H1 (cell line): ENCODE measurements at regions not wholly inside any gene's neighbourhood (a gene's known extent, or its start where the extent isn't known, plus 50 kb on each side); places are given as distances from the start of the nearest gene placed in this dataset.

Source experiments
- CTCF ChIA-PET: fragments of 300-600 bp; sonication (Branson Sonifier 250); formaldehyde crosslinking; loops from one replicate; lab custom pipeline; 2021; ENCODE audit not compliant: partially characterized antibody; lab: Charles Lee
- POLR2A ChIA-PET: fragments of 300-600 bp; sonication (Branson Sonifier 250); formaldehyde crosslinking; loops from one replicate; lab custom pipeline; 2021; ENCODE audit warnings: inconsistent platforms; ENCODE audit not compliant: partially characterized antibody; lab: Charles Lee
- DNase-seq, 2 experiments: peaks; one replicate each; pipeline versions ENCODE4 v3.0.0 to v3.0.0-alpha.2; 2010 to 2022; ENCODE audit warnings: low spot score in 2 of 2, low read depth in 1 of 2, mixed read lengths in 1 of 2
- FAIRE-seq: peaks from 2 replicates; lab custom pipeline; 2011; peaks lifted over from hg19 to GRCh38; lab: Jason Lieb, UNC
- H2AFZ ChIP-seq: 2 replicates; pipeline ENCODE4 v1.8.1; 2012; ENCODE audit warnings: low read length, inconsistent platforms
- H2AK5ac ChIP-seq: 2 replicates; pipeline ENCODE4 v1.6.1; 2013; ENCODE audit warnings: low read depth, low read length
- H2BK120ac ChIP-seq: replicated peaks from 2 replicates; pipeline ENCODE3; 2013; ENCODE audit warnings: low read depth, low read length, inconsistent platforms
- H2BK12ac ChIP-seq: 2 replicates; pipeline ENCODE4 v1.6.1; 2013; ENCODE audit warnings: low read depth, low read length
- H2BK15ac ChIP-seq: 2 replicates; pipeline ENCODE4 v1.6.1; 2013; ENCODE audit warnings: low read length
- H2BK20ac ChIP-seq: 2 replicates; pipeline ENCODE4 v1.6.1; 2013; ENCODE audit warnings: low read length
- H2BK5ac ChIP-seq: 2 replicates; pipeline ENCODE4 v1.6.1; 2013; ENCODE audit warnings: low read depth, low read length
- H3K14ac ChIP-seq: 2 replicates; pipeline ENCODE4 v1.6.1; 2013; ENCODE audit warnings: inconsistent platforms; ENCODE audit not compliant: insufficient read length
- H3K18ac ChIP-seq: 2 replicates; pipeline ENCODE4 v1.6.1; 2013; ENCODE audit warnings: low read length; ENCODE audit errors: extremely low read depth
- H3K23ac ChIP-seq: 2 replicates; pipeline ENCODE4 v1.6.1; 2013; ENCODE audit warnings: inconsistent platforms; ENCODE audit not compliant: insufficient read length
- H3K23me2 ChIP-seq: 2 replicates; pipeline ENCODE4 v1.6.1; 2013; ENCODE audit warnings: low read depth, low read length
- H3K27ac ChIP-seq: 2 replicates; pipeline ENCODE4 v1.6.1; 2011; ENCODE audit warnings: low read depth, low read length, inconsistent platforms
- H3K27me3 ChIP-seq, 4 experiments: replicated peaks in 1 of 4; 1 replicate in 1 of 4; 2 replicates in 3 of 4; pipeline versions ENCODE4 v1.6.1 to v1.8.1; 2011 to 2013; ENCODE audit warnings: low read length in 3 of 4, mild to moderate bottlenecking in 3 of 4, inconsistent platforms in 2 of 4, mixed read lengths in 2 of 4, moderate library complexity in 1 of 4; ENCODE audit not compliant: control insufficient read depth in 3 of 4, insufficient read depth in 3 of 4; ENCODE audit errors: extremely low read depth in 1 of 4
- H3K36me3 ChIP-seq, 4 experiments: 2 replicates each; pipeline versions ENCODE4 v1.6.1 to v1.8.1; 2011 to 2013; ENCODE audit warnings: mild to moderate bottlenecking in 4 of 4, low read length in 3 of 4, moderate library complexity in 2 of 4, control low read depth in 1 of 4, inconsistent platforms in 1 of 4; ENCODE audit not compliant: insufficient read depth in 4 of 4, control insufficient read depth in 2 of 4
- H3K4ac ChIP-seq: replicated peaks from 2 replicates; pipeline ENCODE3; 2013; ENCODE audit warnings: low read length, low read depth, mixed read lengths, inconsistent platforms; ENCODE audit not compliant: insufficient read length
- H3K4me1 ChIP-seq, 4 experiments: replicated peaks in 1 of 4; 1 replicate in 1 of 4; 2 replicates in 3 of 4; pipeline versions ENCODE4 v1.6.1 to v1.8.1; 2011 to 2013; ENCODE audit warnings: low read length in 3 of 4, inconsistent platforms in 2 of 4, mixed read lengths in 1 of 4; ENCODE audit not compliant: insufficient read depth in 4 of 4, control insufficient read depth in 3 of 4
- H3K4me2 ChIP-seq, 2 experiments: 2 replicates each; pipeline versions ENCODE4 v1.6.1 to v1.8.1; 2011 to 2013; ENCODE audit warnings: low read depth in 2 of 2, low read length in 2 of 2, control low read depth in 1 of 2, inconsistent platforms in 1 of 2, mild to moderate bottlenecking in 1 of 2; ENCODE audit not compliant: insufficient read depth in 1 of 2
- H3K4me3 ChIP-seq, 4 experiments: fragments of 200-600, 300-600 bp in 1 of 4; sonication (generic), shearing (Covaris generic), sonication (Bioruptor Twin) in 1 of 4; 2 replicates each; pipeline versions ENCODE4 v1.5.1 to v1.8.1; 2011 to 2016; ENCODE audit warnings: low read length in 4 of 4, low read depth in 3 of 4, control low read depth in 2 of 4, inconsistent platforms in 2 of 4, mild to moderate bottlenecking in 2 of 4, mixed read lengths in 1 of 4, moderate library complexity in 1 of 4; ENCODE audit not compliant: insufficient read depth in 2 of 4; ENCODE audit errors: extremely low read depth in 1 of 4
- H3K56ac ChIP-seq: replicated peaks from 2 replicates; pipeline ENCODE3; 2013; ENCODE audit warnings: low read depth, mild to moderate bottlenecking, mixed read lengths, low read length, inconsistent platforms; ENCODE audit not compliant: insufficient read length
- H3K79me1 ChIP-seq: 2 replicates; pipeline ENCODE4 v1.6.1; 2013; ENCODE audit warnings: low read depth, low read length, control low read depth
- H3K79me2 ChIP-seq, 2 experiments: 2 replicates each; pipeline versions ENCODE4 v1.6.1 to v1.8.1; 2012 to 2013; ENCODE audit warnings: low read length in 2 of 2, mild to moderate bottlenecking in 2 of 2, inconsistent platforms in 1 of 2; ENCODE audit not compliant: insufficient read depth in 2 of 2, control insufficient read depth in 1 of 2
- H3K9ac ChIP-seq, 4 experiments: replicated peaks in 1 of 4; 1 replicate in 1 of 4; 2 replicates in 3 of 4; pipeline versions ENCODE4 v1.6.1 to v1.8.1; 2011 to 2013; ENCODE audit warnings: low read depth in 3 of 4, low read length in 3 of 4, control low read depth in 2 of 4, mild to moderate bottlenecking in 2 of 4, moderate library complexity in 2 of 4, inconsistent platforms in 1 of 4; ENCODE audit errors: extremely low read depth in 1 of 4
- H3K9me3 ChIP-seq, 2 experiments: 2 replicates each; pipeline versions ENCODE4 v1.6.1 to v1.8.1; 2012 to 2013; ENCODE audit warnings: mild to moderate bottlenecking in 2 of 2, moderate library complexity in 2 of 2, control low read depth in 1 of 2, inconsistent platforms in 1 of 2, low read depth in 1 of 2, low read length in 1 of 2, mixed read lengths in 1 of 2; ENCODE audit not compliant: insufficient read depth in 2 of 2
- H4K20me1 ChIP-seq, 2 experiments: replicated peaks in 1 of 2; 2 replicates each; pipeline versions ENCODE3 to v1.8.1; 2011 to 2013; ENCODE audit warnings: inconsistent platforms in 2 of 2, low read length in 2 of 2, mild to moderate bottlenecking in 1 of 2; ENCODE audit not compliant: insufficient read depth in 2 of 2, control insufficient read depth in 1 of 2
- H4K5ac ChIP-seq: 2 replicates; pipeline ENCODE4 v1.6.1; 2013; ENCODE audit warnings: low read length, low read depth, mixed read lengths, inconsistent platforms; ENCODE audit not compliant: insufficient read length
- H4K8ac ChIP-seq: 2 replicates; pipeline ENCODE4 v1.8.0; 2013; ENCODE audit warnings: mild to moderate bottlenecking, moderate library complexity, low read length, inconsistent platforms; ENCODE audit not compliant: insufficient read depth; ENCODE audit errors: extremely low read depth
- H4K91ac ChIP-seq: replicated peaks from 2 replicates; pipeline ENCODE3; 2013; ENCODE audit warnings: low read length, mixed read lengths, inconsistent platforms; ENCODE audit not compliant: insufficient read length
- BACH1 ChIP-seq: IDR thresholded peaks from 2 replicates; pipeline ENCODE4 v1.6.1; 2012; ENCODE audit warnings: low read length, improper control_type of control experiment
- BCL11A ChIP-seq, 2 experiments: IDR thresholded peaks; one replicate each; pipeline ENCODE4 v1.6.1; 2011; ENCODE audit warnings: low read depth in 2 of 2, low read length in 2 of 2, mild to moderate bottlenecking in 2 of 2
- CEBPB ChIP-seq: IDR thresholded peaks from 2 replicates; pipeline ENCODE4 v1.6.1; 2012; ENCODE audit warnings: low read depth, low read length
- EP300 ChIP-seq, 2 experiments: IDR thresholded peaks; 1 replicate in 1 of 2; 2 replicates in 1 of 2; pipeline ENCODE4 v1.6.1; 2011 to 2012; ENCODE audit warnings: low read depth in 2 of 2, low read length in 2 of 2, mild to moderate bottlenecking in 2 of 2, borderline replicate concordance in 1 of 2, inconsistent platforms in 1 of 2, moderate library complexity in 1 of 2
- EZH2 ChIP-seq: fragments of 200-600 bp; sonication (generic); IDR thresholded peaks from 2 replicates; pipeline ENCODE4 v1.7.1; 2012; ENCODE audit warnings: low read depth, mild to moderate bottlenecking, moderate library complexity, low read length, inconsistent platforms; ENCODE audit not compliant: severe bottlenecking
- JUN ChIP-seq: IDR thresholded peaks from 2 replicates; pipeline ENCODE4 v1.6.1; 2011; ENCODE audit warnings: low read depth, mild to moderate bottlenecking, improper control_type of control experiment, low read length
- MAFK ChIP-seq: IDR thresholded peaks from 2 replicates; pipeline ENCODE4 v1.6.1; 2012; ENCODE audit warnings: low read depth, mild to moderate bottlenecking, improper control_type of control experiment, low read length
- NANOG ChIP-seq: IDR thresholded peaks from 2 replicates; pipeline ENCODE4 v1.6.1; 2011; ENCODE audit warnings: low read length, low read depth, mild to moderate bottlenecking, inconsistent platforms; ENCODE audit not compliant: insufficient read depth, poor library complexity, severe bottlenecking
- RNF2 ChIP-seq: fragments of 200-900, 300-1000 bp; sonication (generic); IDR thresholded peaks from 2 replicates; pipeline ENCODE4 v1.7.1; 2016; ENCODE audit warnings: borderline replicate concordance, low read depth, mild to moderate bottlenecking, antibody characterized with exemption, low read length; ENCODE audit not compliant: poor library complexity, severe bottlenecking; ENCODE audit errors: missing control alignments
- SP1 ChIP-seq: IDR thresholded peaks from 2 replicates; pipeline ENCODE4 v1.6.1; 2011; ENCODE audit warnings: low read depth, low read length
- TAF7 ChIP-seq: optimal IDR thresholded peaks from 2 replicates; pipeline ENCODE3; 2011; ENCODE audit warnings: low read depth, mild to moderate bottlenecking, inconsistent platforms, low read length, moderate library complexity, borderline replicate concordance
- ZNF274 ChIP-seq: IDR thresholded peaks from 2 replicates; pipeline ENCODE4 v1.7.0; 2012; ENCODE audit warnings: low read length, borderline replicate concordance; ENCODE audit errors: extremely low read depth
- WGBS, 2 experiments: shearing (Covaris generic) in 1 of 2; methylation state at CpG; one replicate each; pipeline versions ENCODE4 v1.1.6 to v1.1.7; 2013 to 2015; ENCODE audit warnings: low lambda C conversion rate in 2 of 2, mixed read lengths in 2 of 2, inconsistent platforms in 1 of 2, low coverage in 1 of 2, missing lambda C conversion rate in 1 of 2; ENCODE audit not compliant: insufficient replicate concordance in 2 of 2, insufficient coverage in 1 of 2, insufficient read length in 1 of 2; ENCODE audit errors: extremely low coverage in 1 of 2, missing lambda C conversion rate in 1 of 2; 5-methylcytosine and 5-hydroxymethylcytosine counted together
- TF ChIP-seq, protein P1 (sequence below): IDR thresholded peaks from 2 replicates; pipeline ENCODE4 v1.6.1; 2012; ENCODE audit warnings: low read length, inconsistent platforms

DNA sequence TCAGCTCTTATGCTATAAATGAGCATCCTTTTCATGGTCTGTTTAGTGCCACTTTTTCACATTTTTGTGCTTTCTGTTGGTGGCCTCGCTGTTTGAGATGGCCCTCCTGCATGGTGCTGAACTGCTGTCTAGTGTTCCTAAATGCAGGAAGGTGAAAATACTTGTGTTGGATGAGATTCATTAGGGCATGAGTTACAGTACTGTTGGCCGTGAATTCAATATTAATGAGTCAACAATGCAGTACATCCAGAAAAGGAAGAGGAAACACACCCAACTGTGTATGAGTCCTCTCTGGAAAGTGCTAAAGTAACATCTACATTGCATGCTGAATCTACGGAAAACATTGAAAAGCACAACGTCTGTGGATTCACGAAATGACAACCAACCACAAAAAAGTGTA, 124.0 kb downstream of the HERPUD2 start:
- Histone ChIP-seq H3K4me3 (no peak overlapping the region), H2BK15ac (no peak overlapping the region), H3K27me3 (no peaks in the 10 kb centered on the region), H3K18ac (no peak overlapping the region), H3K9ac (no peak overlapping the region; a peak in 1 of 7 replicates), H3K4me1 (no peaks in the 10 kb centered on the region), H2AFZ (no peak overlapping the region), H2BK20ac (no peak overlapping the region), H3K14ac (no peak overlapping the region), H4K20me1 (no peaks in the 10 kb centered on the region), H2AK5ac (no peak overlapping the region), H2BK5ac (no peak overlapping the region), H3K79me1 (no peaks in the 10 kb centered on the region), H3K9me3 (no peaks in the 10 kb centered on the region), H2BK120ac (no peak overlapping the region), H4K91ac (no peak overlapping the region), H3K4me2 (no peak overlapping the region), H3K27ac (no peak overlapping the region), H4K5ac (no peak overlapping the region), H3K36me3 (no peaks in the 10 kb centered on the region), H4K8ac (no peak overlapping the region), H3K4ac (no peak overlapping the region), H3K23ac (no peak overlapping the region), H2BK12ac (no peak overlapping the region), H3K23me2 (no peaks in the 10 kb centered on the region), H3K79me2 (no peaks in the 10 kb centered on the region), H3K56ac (no peak overlapping the region)
- FAIRE-seq, result no peak
- no peak for DNase-seq
- ChIA-PET POLR2A (no interaction called here), CTCF (interaction anchor here (0.6 to 1.4 kb wide), 2 partner anchors 23 to 78 kb away, joined by 4 to 5 read pairs; no protein-coding TSS in a partner anchor)
- 88% methylated on average over 5 of the region's 5 CpGs; no CpG with 5 or more reads in 1 of the 2 experiments for WGBS, 2 experiments
- TF ChIP-seq NANOG (no peak), JUN (no peak), BCL11A (IDR thresholded peaks at IDR 0.05; ENCODE audit: low read depth in 2 of 2, low read length in 2 of 2) (no peak), BACH1 (no peak), CEBPB (no peak), MAFK (no peak), TAF7 (no peak), EP300 (IDR thresholded peaks at IDR 0.05; ENCODE audit: borderline replicate concordance in 1 of 2, low read depth in 2 of 2, low read length in 2 of 2) (no peak), ZNF274 (no peak), SP1 (no peak), EZH2 (no peak), RNF2 (no peak)
- TF ChIP-seq, protein P1, sequence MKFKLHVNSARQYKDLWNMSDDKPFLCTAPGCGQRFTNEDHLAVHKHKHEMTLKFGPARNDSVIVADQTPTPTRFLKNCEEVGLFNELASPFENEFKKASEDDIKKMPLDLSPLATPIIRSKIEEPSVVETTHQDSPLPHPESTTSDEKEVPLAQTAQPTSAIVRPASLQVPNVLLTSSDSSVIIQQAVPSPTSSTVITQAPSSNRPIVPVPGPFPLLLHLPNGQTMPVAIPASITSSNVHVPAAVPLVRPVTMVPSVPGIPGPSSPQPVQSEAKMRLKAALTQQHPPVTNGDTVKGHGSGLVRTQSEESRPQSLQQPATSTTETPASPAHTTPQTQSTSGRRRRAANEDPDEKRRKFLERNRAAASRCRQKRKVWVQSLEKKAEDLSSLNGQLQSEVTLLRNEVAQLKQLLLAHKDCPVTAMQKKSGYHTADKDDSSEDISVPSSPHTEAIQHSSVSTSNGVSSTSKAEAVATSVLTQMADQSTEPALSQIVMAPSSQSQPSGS, result no peak
